Lung (tissue), 11 donors: ENCODE measurements at regions not wholly inside any gene's neighbourhood (a gene's known extent, or its start where the extent isn't known, plus 50 kb on each side); places are given as distances from the start of the nearest gene placed in this dataset.

Source experiments
- ATAC-seq: fragments of 200-7000 bp; cut with Tn5 transposase; one replicate; pipeline ENCODE4 v1.9.1; 2020; ENCODE audit warnings: moderate number of reproducible peaks; ENCODE audit not compliant: insufficient read depth, low FRiP score
- DNase-seq, 3 donors: peaks; one replicate each; pipeline ENCODE4 v3.0.0-alpha.2; 2013 to 2017
- H3K27ac ChIP-seq, 2 donors: one replicate each; pipeline ENCODE4 v1.5.1; 2013; ENCODE audit warnings: mild to moderate bottlenecking in 2 of 2, moderate library complexity in 2 of 2, control low read depth in 1 of 2, inconsistent platforms in 1 of 2, low read depth in 1 of 2, low read length in 1 of 2
- H3K27me3 ChIP-seq, 3 donors: one replicate each; pipeline ENCODE4 v1.5.1; 2013; ENCODE audit warnings: low read length in 2 of 3; ENCODE audit not compliant: control insufficient read depth in 3 of 3, insufficient read depth in 3 of 3
- H3K36me3 ChIP-seq, 4 donors: one replicate each; pipeline ENCODE4 v1.5.1; 2013; ENCODE audit warnings: low read length in 4 of 4, mild to moderate bottlenecking in 1 of 4, moderate library complexity in 1 of 4; ENCODE audit not compliant: control insufficient read depth in 4 of 4, insufficient read depth in 4 of 4
- H3K4me1 ChIP-seq, 5 donors: one replicate each; pipeline ENCODE4 v1.5.1; 2013; ENCODE audit warnings: low read length in 5 of 5, mild to moderate bottlenecking in 2 of 5, moderate library complexity in 1 of 5; ENCODE audit not compliant: control insufficient read depth in 5 of 5, insufficient read depth in 5 of 5
- H3K4me3 ChIP-seq: one replicate; pipeline ENCODE4 v1.5.1; 2013; ENCODE audit warnings: mild to moderate bottlenecking, control low read depth, moderate library complexity
- H3K9ac ChIP-seq, 2 donors: one replicate each; pipeline ENCODE4 v1.5.1; 2013; ENCODE audit warnings: low read length in 2 of 2, control low read depth in 1 of 2; ENCODE audit not compliant: insufficient read depth in 1 of 2
- H3K9me3 ChIP-seq, 4 donors: one replicate each; pipeline ENCODE4 v1.5.1; 2013; ENCODE audit warnings: low read length in 3 of 4, mild to moderate bottlenecking in 1 of 4, moderate library complexity in 1 of 4; ENCODE audit not compliant: control insufficient read depth in 4 of 4, insufficient read depth in 3 of 4
- WGBS, 2 donors: extraction: QIAGEN DNeasy Blood & Tissue Kit; methylation state at CpG; one replicate each; pipeline ENCODE4 v1.1.7; 2013; 5-methylcytosine and 5-hydroxymethylcytosine counted together
- TF ChIP-seq, protein P1 (sequence below): IDR thresholded peaks from 2 replicates; pipeline ENCODE4 v1.5.1; 2012; ENCODE audit warnings: mild to moderate bottlenecking; ENCODE audit errors: control extremely low read depth, extremely low read depth
- donor health status: control.
- donor health status: control.
- donor health status: Bipolar disorder and iron deficiency.
- donor health status: healthy.
- donor health status: DM: yes; HTN: yes; CAD: no.

DNA sequence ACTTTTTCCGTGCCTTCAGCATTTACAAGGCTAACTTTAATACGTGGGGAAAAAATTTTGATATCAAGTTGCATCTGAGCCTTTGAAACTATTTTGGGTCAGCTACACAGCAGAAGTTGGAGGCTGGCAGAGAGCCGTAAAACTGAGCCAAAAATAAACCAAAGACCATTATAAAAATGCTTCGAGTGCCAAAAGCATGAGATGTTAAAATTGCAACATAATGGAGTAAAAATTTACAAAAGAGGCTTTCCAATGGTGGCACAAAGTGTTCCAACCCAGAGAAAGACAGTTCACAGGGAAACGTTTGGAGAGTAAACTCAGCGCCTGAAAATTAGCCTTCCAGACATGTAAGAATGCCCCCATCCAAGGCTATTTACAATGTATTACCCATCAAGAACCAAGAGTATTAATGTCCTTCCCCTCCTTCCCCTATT, 190.3 kb downstream of the TLE1 start:
- TF ChIP-seq, protein P1, sequence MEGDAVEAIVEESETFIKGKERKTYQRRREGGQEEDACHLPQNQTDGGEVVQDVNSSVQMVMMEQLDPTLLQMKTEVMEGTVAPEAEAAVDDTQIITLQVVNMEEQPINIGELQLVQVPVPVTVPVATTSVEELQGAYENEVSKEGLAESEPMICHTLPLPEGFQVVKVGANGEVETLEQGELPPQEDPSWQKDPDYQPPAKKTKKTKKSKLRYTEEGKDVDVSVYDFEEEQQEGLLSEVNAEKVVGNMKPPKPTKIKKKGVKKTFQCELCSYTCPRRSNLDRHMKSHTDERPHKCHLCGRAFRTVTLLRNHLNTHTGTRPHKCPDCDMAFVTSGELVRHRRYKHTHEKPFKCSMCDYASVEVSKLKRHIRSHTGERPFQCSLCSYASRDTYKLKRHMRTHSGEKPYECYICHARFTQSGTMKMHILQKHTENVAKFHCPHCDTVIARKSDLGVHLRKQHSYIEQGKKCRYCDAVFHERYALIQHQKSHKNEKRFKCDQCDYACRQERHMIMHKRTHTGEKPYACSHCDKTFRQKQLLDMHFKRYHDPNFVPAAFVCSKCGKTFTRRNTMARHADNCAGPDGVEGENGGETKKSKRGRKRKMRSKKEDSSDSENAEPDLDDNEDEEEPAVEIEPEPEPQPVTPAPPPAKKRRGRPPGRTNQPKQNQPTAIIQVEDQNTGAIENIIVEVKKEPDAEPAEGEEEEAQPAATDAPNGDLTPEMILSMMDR, result no peak
- no peak overlapping the region for H3K27ac ChIP-seq
- DNase-seq (peak; percentile 43 to 82 (median 79)), ATAC-seq (no peak)
- peaks cover 0 to 3% (median 0%) of the 10 kb centered on the region in 4 donors for H3K9me3 ChIP-seq
- H3K4me1 ChIP-seq, result peaks cover 0 to 14% (median 1%) of the 10 kb centered on the region in 5 donors
- no peaks in the 10 kb centered on the region for H3K27me3 ChIP-seq
- no peak overlapping the region for H3K4me3 ChIP-seq
- H3K36me3 ChIP-seq, result no peaks in the 10 kb centered on the region
- WGBS, 2 donors, result 41 to 68% methylated on average over 6 of the region's 6 CpGs
- H3K9ac ChIP-seq, result no peak overlapping the region

DNA sequence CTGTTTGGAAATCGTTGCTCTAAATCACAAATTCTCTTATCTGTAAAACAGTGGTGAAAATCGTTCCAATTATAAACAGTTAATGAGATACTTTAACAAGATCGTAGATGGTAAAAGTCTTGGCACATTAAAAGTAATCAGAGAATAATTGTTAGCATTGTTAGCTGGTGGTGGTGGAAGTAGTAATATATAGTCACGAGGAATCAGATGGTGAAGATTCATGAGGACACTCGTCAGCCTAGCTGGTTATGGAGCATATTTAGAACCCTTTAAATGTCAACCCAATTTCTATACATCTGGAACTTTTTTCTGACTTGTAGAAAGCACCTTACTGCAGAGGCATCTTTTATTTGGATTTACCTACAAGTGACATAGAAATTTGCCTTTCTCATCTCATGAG, 190.8 kb downstream of the TLE1 start:
- Histone ChIP-seq H3K27me3 (no peaks in the 10 kb centered on the region), H3K4me1 (peaks cover 0 to 14% (median 1%) of the 10 kb centered on the region in 5 donors), H3K4me3 (no peak overlapping the region), H3K9me3 (peaks cover 0 to 3% (median 0%) of the 10 kb centered on the region in 4 donors), H3K9ac (no peak overlapping the region), H3K36me3 (no peaks in the 10 kb centered on the region), H3K27ac (no peak overlapping the region)
- no peak for ATAC-seq
- WGBS, 2 donors, result 65 to 77% methylated on average over 5 of the region's 5 CpGs
- TF ChIP-seq, protein P1, result no peak
- DNase-seq, result peak in 1 of 3 donors; percentile 6

DNA sequence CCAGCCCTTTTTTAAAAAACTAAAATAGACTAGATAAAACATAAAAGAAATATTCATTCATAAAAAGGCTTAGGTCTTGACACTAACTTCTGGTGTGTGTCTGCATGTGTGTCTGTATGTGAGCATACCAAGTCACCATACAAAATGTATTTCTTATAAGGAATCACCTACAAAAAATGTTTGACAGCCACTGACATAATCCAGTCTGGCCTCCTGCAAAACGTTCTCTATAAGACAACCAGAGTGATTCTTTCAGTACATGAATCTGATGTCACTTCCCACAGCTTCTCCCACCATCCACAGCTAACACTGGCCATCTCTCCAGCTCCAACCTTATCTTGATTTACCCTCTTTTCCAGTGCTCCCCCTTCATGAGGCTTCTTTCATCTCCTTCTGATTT, 192.3 kb downstream of the TLE1 start:
- WGBS, 2 donors, result 48 to 50% methylated on average over 1 of the region's 1 CpG
- DNase-seq (no peak), ATAC-seq (no peak)
- Histone ChIP-seq H3K27ac (no peak overlapping the region), H3K36me3 (no peaks in the 10 kb centered on the region), H3K4me3 (no peak overlapping the region), H3K9me3 (peaks cover 0 to 3% (median 0%) of the 10 kb centered on the region in 4 donors), H3K4me1 (peaks cover 0 to 14% (median 1%) of the 10 kb centered on the region in 5 donors), H3K27me3 (no peaks in the 10 kb centered on the region), H3K9ac (no peak overlapping the region)
- TF ChIP-seq, protein P1, result no peak
